AG10803 (cell line): ENCODE measurements at regions not wholly inside any gene's neighbourhood (a gene's known extent, or its start where the extent isn't known, plus 50 kb on each side); places are given as distances from the start of the nearest gene placed in this dataset.
"Not testable (repeated sequence)": the region's sequence is repeated elsewhere in the genome, so short reads cannot be mapped to it uniquely, and the experiment has no call there.

Experiments
- DNase-seq: peaks from one replicate; pipeline ENCODE4 v3.0.0; 2010; ENCODE audit warnings: low read depth
- H3K4me3 ChIP-seq: 2 replicates; pipeline ENCODE4 v1.5.1; 2011; ENCODE audit warnings: mild to moderate bottlenecking, low read length, control low read depth
- CTCF ChIP-seq: conservative IDR thresholded peaks from 2 replicates; pipeline ENCODE4 v1.5.1; 2011; ENCODE audit warnings: mild to moderate bottlenecking, low read length, control low read depth, inconsistent platforms

- TF ChIP-seq CTCF = no peak
- no peak overlapping the region for H3K4me3 ChIP-seq
- no peak for DNase-seq
Observed at GRCh38 chr16:86953631-86954391, 363.4 kb downstream of the C16orf95 start.

GRCh38 chr16:86955136-86955855 lies 361.9 kb downstream of the C16orf95 start:
- no peak for TF ChIP-seq CTCF
- DNase-seq = no peak
- H3K4me3 ChIP-seq = no peak overlapping the region

GRCh38 chr16:86956437-86956836 lies 360.8 kb downstream of the C16orf95 start:
- no peak overlapping the region for H3K4me3 ChIP-seq
- no peak for DNase-seq
- no peak for TF ChIP-seq CTCF

GRCh38 chr16:86957662-86958198 lies 359.5 kb downstream of the C16orf95 start:
- H3K4me3 ChIP-seq, DNase-seq: not testable (repeated sequence)

- TF ChIP-seq CTCF = no peak
- no peak for DNase-seq
- H3K4me3 ChIP-seq = no peak overlapping the region
Observed at GRCh38 chr16:86958423-86958822, 358.8 kb downstream of the C16orf95 start.

- no peak for DNase-seq
- TF ChIP-seq CTCF = no peak
- H3K4me3 ChIP-seq = no peak overlapping the region
Observed at GRCh38 chr16:86959091-86959651, 358.0 kb downstream of the C16orf95 start.

GRCh38 chr16:86959729-86960128 lies 357.5 kb downstream of the C16orf95 start:
- H3K4me3 ChIP-seq = no peak overlapping the region
- no peak for DNase-seq
- no peak for TF ChIP-seq CTCF
